ENCODE measurements at regions not wholly inside any gene's neighbourhood (a gene's known extent, or its start where the extent isn't known, plus 50 kb on each side); places are given as distances from the start of the nearest gene placed in this dataset.
"Not testable (repeated sequence)": the region's sequence is repeated elsewhere in the genome, so short reads cannot be mapped to it uniquely, and the experiment has no call there.

- H3K4me3 ChIP-seq (ENCODE audit: low read depth, low read length, poor library complexity, severe bottlenecking); H2AFZ ChIP-seq (ENCODE audit: low read length); H3K4me1 ChIP-seq (ENCODE audit: insufficient read depth, low read length, poor library complexity, severe bottlenecking); H4K20me1 ChIP-seq (ENCODE audit: insufficient read depth, low read length); H3K9me2 ChIP-seq (ENCODE audit: insufficient read depth, low read length); H3K79me2 ChIP-seq (ENCODE audit: insufficient read depth, low read depth, low read length); H3K4me2 ChIP-seq (ENCODE audit: low read length); H3K36me3 ChIP-seq (ENCODE audit: insufficient read depth, low read length); CTCF ChIA-PET (ENCODE audit: unreplicated experiment); DNase-seq (ENCODE audit: low spot score); H3K27ac ChIP-seq (ENCODE audit: low read depth, low read length, poor library complexity, severe bottlenecking); BruUV-seq (replicated peaks); H3K9me3 ChIP-seq (ENCODE audit: low read length); intact Hi-C loops (cut with micrococcal nuclease; ENCODE audit: unreplicated experiment); POLR2A ChIA-PET: not testable (repeated sequence)
Observed at GRCh38 chr1:149349448-149349847, 125.4 kb upstream of the NBPF19 start.

- BruUV-seq (replicated peaks); DNase-seq (ENCODE audit: low spot score); H3K36me3 ChIP-seq (ENCODE audit: insufficient read depth, low read length); H3K9me3 ChIP-seq (ENCODE audit: low read length); intact Hi-C loops (cut with micrococcal nuclease; ENCODE audit: unreplicated experiment); H3K4me3 ChIP-seq (ENCODE audit: low read depth, low read length, poor library complexity, severe bottlenecking); CTCF ChIA-PET (ENCODE audit: unreplicated experiment); H3K9me2 ChIP-seq (ENCODE audit: insufficient read depth, low read length); POLR2A ChIA-PET; H4K20me1 ChIP-seq (ENCODE audit: insufficient read depth, low read length); H3K4me1 ChIP-seq (ENCODE audit: insufficient read depth, low read length, poor library complexity, severe bottlenecking); H2AFZ ChIP-seq (ENCODE audit: low read length); H3K27ac ChIP-seq (ENCODE audit: low read depth, low read length, poor library complexity, severe bottlenecking); H3K4me2 ChIP-seq (ENCODE audit: low read length); H3K79me2 ChIP-seq (ENCODE audit: insufficient read depth, low read depth, low read length): not testable (repeated sequence)
Observed at GRCh38 chr1:149352205-149352604, 122.6 kb upstream of the NBPF19 start.

DNA sequence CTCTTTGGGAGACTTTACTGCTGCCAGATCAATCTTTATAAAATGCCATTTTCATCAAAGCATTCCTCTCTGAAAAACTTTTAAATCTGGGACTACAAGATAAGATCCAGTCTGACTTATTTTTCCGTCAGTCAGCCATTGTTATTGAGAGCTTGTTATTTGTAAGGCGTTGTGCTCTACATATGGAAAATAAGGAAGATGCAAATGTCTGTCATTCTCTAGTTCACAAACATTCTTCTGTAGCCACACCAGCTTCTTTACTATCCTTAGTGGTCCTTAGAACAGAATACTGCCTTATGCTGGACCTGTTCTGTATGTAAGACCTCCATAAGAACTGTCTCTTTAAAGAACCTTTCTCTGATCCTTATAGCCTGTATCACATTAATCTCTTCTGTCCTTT is 120.3 kb upstream of the NBPF19 start:
- H3K4me1 ChIP-seq (ENCODE audit: insufficient read depth, low read length, poor library complexity, severe bottlenecking); H3K27ac ChIP-seq (ENCODE audit: low read depth, low read length, poor library complexity, severe bottlenecking); H3K4me2 ChIP-seq (ENCODE audit: low read length); H3K9me2 ChIP-seq (ENCODE audit: insufficient read depth, low read length); POLR2A ChIA-PET; H2AFZ ChIP-seq (ENCODE audit: low read length); H3K79me2 ChIP-seq (ENCODE audit: insufficient read depth, low read depth, low read length); H3K9me3 ChIP-seq (ENCODE audit: low read length); H3K4me3 ChIP-seq (ENCODE audit: low read depth, low read length, poor library complexity, severe bottlenecking); H4K20me1 ChIP-seq (ENCODE audit: insufficient read depth, low read length); CTCF ChIA-PET (ENCODE audit: unreplicated experiment); BruUV-seq (replicated peaks); H3K36me3 ChIP-seq (ENCODE audit: insufficient read depth, low read length); DNase-seq (ENCODE audit: low spot score); intact Hi-C loops (cut with micrococcal nuclease; ENCODE audit: unreplicated experiment): not testable (repeated sequence)

DNA sequence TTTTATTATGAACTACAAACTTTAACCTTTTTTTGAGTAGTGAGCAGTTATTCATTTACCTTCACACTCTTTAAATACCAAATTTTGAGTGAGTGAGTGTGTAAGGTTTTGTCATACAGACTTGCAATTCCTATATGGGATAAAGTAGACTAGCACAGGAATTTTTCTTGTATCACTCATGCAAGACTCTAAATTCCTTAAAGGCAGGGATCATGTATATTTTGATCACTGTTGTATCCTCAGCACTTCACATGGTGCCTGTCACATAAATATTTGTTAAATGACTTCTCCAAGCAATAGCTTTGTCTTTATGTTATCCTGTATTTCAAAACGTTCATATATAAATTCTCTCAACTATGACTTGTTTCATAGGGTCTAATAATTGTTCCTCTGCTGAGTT is 119.1 kb upstream of the NBPF19 start:
- CTCF ChIA-PET (ENCODE audit: unreplicated experiment); H3K4me1 ChIP-seq (ENCODE audit: insufficient read depth, low read length, poor library complexity, severe bottlenecking); H3K9me2 ChIP-seq (ENCODE audit: insufficient read depth, low read length); H3K36me3 ChIP-seq (ENCODE audit: insufficient read depth, low read length); H3K4me3 ChIP-seq (ENCODE audit: low read depth, low read length, poor library complexity, severe bottlenecking); H4K20me1 ChIP-seq (ENCODE audit: insufficient read depth, low read length); DNase-seq (ENCODE audit: low spot score); H2AFZ ChIP-seq (ENCODE audit: low read length); H3K4me2 ChIP-seq (ENCODE audit: low read length); intact Hi-C loops (cut with micrococcal nuclease; ENCODE audit: unreplicated experiment); H3K27ac ChIP-seq (ENCODE audit: low read depth, low read length, poor library complexity, severe bottlenecking); BruUV-seq (replicated peaks); POLR2A ChIA-PET; H3K79me2 ChIP-seq (ENCODE audit: insufficient read depth, low read depth, low read length); H3K9me3 ChIP-seq (ENCODE audit: low read length): not testable (repeated sequence)

- H3K27ac ChIP-seq (ENCODE audit: low read depth, low read length, poor library complexity, severe bottlenecking); H3K36me3 ChIP-seq (ENCODE audit: insufficient read depth, low read length); POLR2A ChIA-PET; H3K79me2 ChIP-seq (ENCODE audit: insufficient read depth, low read depth, low read length); CTCF ChIA-PET (ENCODE audit: unreplicated experiment); H4K20me1 ChIP-seq (ENCODE audit: insufficient read depth, low read length); H3K9me2 ChIP-seq (ENCODE audit: insufficient read depth, low read length); BruUV-seq (replicated peaks); H2AFZ ChIP-seq (ENCODE audit: low read length); H3K4me2 ChIP-seq (ENCODE audit: low read length); H3K4me1 ChIP-seq (ENCODE audit: insufficient read depth, low read length, poor library complexity, severe bottlenecking); H3K4me3 ChIP-seq (ENCODE audit: low read depth, low read length, poor library complexity, severe bottlenecking); DNase-seq (ENCODE audit: low spot score); intact Hi-C loops (cut with micrococcal nuclease; ENCODE audit: unreplicated experiment); H3K9me3 ChIP-seq (ENCODE audit: low read length): not testable (repeated sequence)
Observed at GRCh38 chr1:149356152-149356551, 118.7 kb upstream of the NBPF19 start.

- H3K9me3 ChIP-seq (ENCODE audit: low read length); H3K4me2 ChIP-seq (ENCODE audit: low read length); DNase-seq (ENCODE audit: low spot score); BruUV-seq (replicated peaks); H4K20me1 ChIP-seq (ENCODE audit: insufficient read depth, low read length); H3K4me1 ChIP-seq (ENCODE audit: insufficient read depth, low read length, poor library complexity, severe bottlenecking); intact Hi-C loops (cut with micrococcal nuclease; ENCODE audit: unreplicated experiment); H3K27ac ChIP-seq (ENCODE audit: low read depth, low read length, poor library complexity, severe bottlenecking); H3K79me2 ChIP-seq (ENCODE audit: insufficient read depth, low read depth, low read length); H3K36me3 ChIP-seq (ENCODE audit: insufficient read depth, low read length); H3K4me3 ChIP-seq (ENCODE audit: low read depth, low read length, poor library complexity, severe bottlenecking); POLR2A ChIA-PET; H2AFZ ChIP-seq (ENCODE audit: low read length); CTCF ChIA-PET (ENCODE audit: unreplicated experiment); H3K9me2 ChIP-seq (ENCODE audit: insufficient read depth, low read length): not testable (repeated sequence)
Observed at GRCh38 chr1:149360351-149360750, 114.5 kb upstream of the NBPF19 start.

DNA sequence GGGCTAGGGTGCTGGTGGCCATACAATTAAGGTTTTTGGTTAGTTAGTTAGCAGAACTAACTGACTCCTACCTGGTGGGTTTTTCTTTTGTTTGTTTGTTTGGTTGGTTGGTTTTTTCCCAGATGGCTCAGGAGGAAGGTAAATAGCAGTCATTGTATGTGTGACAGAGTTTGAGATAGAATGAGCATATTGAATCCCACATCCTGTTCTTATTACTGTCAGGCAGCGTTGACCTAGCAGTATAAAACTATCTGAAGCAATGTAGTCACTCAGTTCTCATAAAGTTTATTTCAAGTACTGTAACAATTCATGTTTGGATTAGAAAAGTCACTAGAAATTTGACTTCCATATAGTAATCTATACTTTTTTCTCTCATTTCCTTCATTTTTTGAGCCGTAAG is 113.5 kb upstream of the NBPF19 start:
- H3K4me3 ChIP-seq (ENCODE audit: low read depth, low read length, poor library complexity, severe bottlenecking); H3K9me3 ChIP-seq (ENCODE audit: low read length); H2AFZ ChIP-seq (ENCODE audit: low read length); H3K36me3 ChIP-seq (ENCODE audit: insufficient read depth, low read length); H3K9me2 ChIP-seq (ENCODE audit: insufficient read depth, low read length); intact Hi-C loops (cut with micrococcal nuclease; ENCODE audit: unreplicated experiment); H3K4me2 ChIP-seq (ENCODE audit: low read length); H3K79me2 ChIP-seq (ENCODE audit: insufficient read depth, low read depth, low read length); DNase-seq (ENCODE audit: low spot score); H3K4me1 ChIP-seq (ENCODE audit: insufficient read depth, low read length, poor library complexity, severe bottlenecking); CTCF ChIA-PET (ENCODE audit: unreplicated experiment); H4K20me1 ChIP-seq (ENCODE audit: insufficient read depth, low read length); BruUV-seq (replicated peaks); POLR2A ChIA-PET; H3K27ac ChIP-seq (ENCODE audit: low read depth, low read length, poor library complexity, severe bottlenecking): not testable (repeated sequence)
